ENCODE measurements at regions not wholly inside any gene's neighbourhood (a gene's known extent, or its start where the extent isn't known, plus 50 kb on each side); places are given as distances from the start of the nearest gene placed in this dataset.

- Histone ChIP-seq H3K4me1 (ENCODE audit: control insufficient read depth in 3 of 3, insufficient read depth in 2 of 3, low read depth in 1 of 3, low read length in 2 of 3) (peaks cover 0 to 8% (median 3%) of the 10 kb centered on the region in 3 donors), H3K9me3 (ENCODE audit: control insufficient read depth in 2 of 2, insufficient read depth in 1 of 2, low read depth in 1 of 2, low read length in 1 of 2) (no peaks in the 10 kb centered on the region), H3K27me3 (ENCODE audit: control insufficient read depth in 3 of 3, insufficient read depth in 3 of 3, low read length in 3 of 3) (peaks cover 3 to 30% (median 16%) of the 10 kb centered on the region in 3 donors), H3K36me3 (ENCODE audit: control insufficient read depth in 3 of 3, insufficient read depth in 2 of 3, low read depth in 1 of 3, low read length in 3 of 3) (no peaks in the 10 kb centered on the region), H3K4me3 (ENCODE audit: low read depth in 1 of 3, low read length in 3 of 3) (peak overlapping the region in 1 of 3 donors; percentile 8), H3K27ac (ENCODE audit: low read depth in 1 of 3, low read length in 2 of 3) (no peak overlapping the region)
- 23 to 26% (median 24%) methylated on average over 34 to 41 of the region's 41 CpGs for whole genome bisulfite sequencing, 3 donors
- FAIRE-seq (no peak), DNase-seq (no peak)
These were observed 149.0 kb upstream of the GLI2 start for GRCh38 chr2:120586507-120587278.

GRCh38 chr2:120587279-120587996 lies 148.2 kb upstream of the GLI2 start:
- H3K36me3 ChIP-seq (ENCODE audit: control insufficient read depth in 3 of 3, insufficient read depth in 2 of 3, low read depth in 1 of 3, low read length in 3 of 3) = no peaks in the 10 kb centered on the region
- H3K4me3 ChIP-seq (ENCODE audit: low read depth in 1 of 3, low read length in 3 of 3) = peak overlapping the region in 1 of 3 donors; percentile 8
- DNase-seq = peak in 1 of 2 donors; percentile 55
- FAIRE-seq = no peak
- peaks cover 0 to 8% (median 3%) of the 10 kb centered on the region in 3 donors for H3K4me1 ChIP-seq (ENCODE audit: control insufficient read depth in 3 of 3, insufficient read depth in 2 of 3, low read depth in 1 of 3, low read length in 2 of 3)
- WGBS, 3 donors = 3 to 5% (median 3%) methylated on average over 45 to 68 of the region's 68 CpGs
- no peak overlapping the region for H3K27ac ChIP-seq (ENCODE audit: low read depth in 1 of 3, low read length in 2 of 3)
- peaks cover 3 to 30% (median 18%) of the 10 kb centered on the region in 3 donors for H3K27me3 ChIP-seq (ENCODE audit: control insufficient read depth in 3 of 3, insufficient read depth in 3 of 3, low read length in 3 of 3)
- no peaks in the 10 kb centered on the region for H3K9me3 ChIP-seq (ENCODE audit: control insufficient read depth in 2 of 2, insufficient read depth in 1 of 2, low read depth in 1 of 2, low read length in 1 of 2)

GRCh38 chr2:120587997-120588336 lies 147.7 kb upstream of the GLI2 start:
- Histone ChIP-seq H3K9me3 (ENCODE audit: control insufficient read depth in 2 of 2, insufficient read depth in 1 of 2, low read depth in 1 of 2, low read length in 1 of 2) (no peaks in the 10 kb centered on the region), H3K4me1 (ENCODE audit: control insufficient read depth in 3 of 3, insufficient read depth in 2 of 3, low read depth in 1 of 3, low read length in 2 of 3) (peaks cover 0 to 8% (median 3%) of the 10 kb centered on the region in 3 donors), H3K27me3 (ENCODE audit: control insufficient read depth in 3 of 3, insufficient read depth in 3 of 3, low read length in 3 of 3) (peaks cover 3 to 30% (median 18%) of the 10 kb centered on the region in 3 donors), H3K4me3 (ENCODE audit: low read depth in 1 of 3, low read length in 3 of 3) (no peak overlapping the region), H3K36me3 (ENCODE audit: control insufficient read depth in 3 of 3, insufficient read depth in 2 of 3, low read depth in 1 of 3, low read length in 3 of 3) (no peaks in the 10 kb centered on the region), H3K27ac (ENCODE audit: low read depth in 1 of 3, low read length in 2 of 3) (no peak overlapping the region)
- FAIRE-seq = no peak
- 74 to 84% (median 76%) methylated on average over 6 of the region's 6 CpGs for WGBS, 3 donors
- no peak for DNase-seq

- Histone ChIP-seq H3K27ac (ENCODE audit: low read depth in 1 of 3, low read length in 2 of 3) (no peak overlapping the region), H3K4me1 (ENCODE audit: control insufficient read depth in 3 of 3, insufficient read depth in 2 of 3, low read depth in 1 of 3, low read length in 2 of 3) (peaks cover 0 to 25% (median 3%) of the 10 kb centered on the region in 3 donors), H3K27me3 (ENCODE audit: control insufficient read depth in 3 of 3, insufficient read depth in 3 of 3, low read length in 3 of 3) (peaks cover 3 to 30% (median 18%) of the 10 kb centered on the region in 3 donors), H3K36me3 (ENCODE audit: control insufficient read depth in 3 of 3, insufficient read depth in 2 of 3, low read depth in 1 of 3, low read length in 3 of 3) (no peaks in the 10 kb centered on the region), H3K4me3 (ENCODE audit: low read depth in 1 of 3, low read length in 3 of 3) (no peak overlapping the region), H3K9me3 (ENCODE audit: control insufficient read depth in 2 of 2, insufficient read depth in 1 of 2, low read depth in 1 of 2, low read length in 1 of 2) (no peaks in the 10 kb centered on the region)
- 64 to 78% (median 78%) methylated on average over 8 of the region's 8 CpGs for WGBS, 3 donors
- DNase-seq (peak in 1 of 2 donors; percentile 42), FAIRE-seq (no peak)
These were observed 145.7 kb upstream of the GLI2 start for GRCh38 chr2:120589771-120590608.

- 82 to 95% (median 93%) methylated on average over 1 of the region's 1 CpG for WGBS, 3 donors
- Histone ChIP-seq H3K27me3 (ENCODE audit: control insufficient read depth in 3 of 3, insufficient read depth in 3 of 3, low read length in 3 of 3) (peaks cover 3 to 30% (median 15%) of the 10 kb centered on the region in 3 donors), H3K4me3 (ENCODE audit: low read depth in 1 of 3, low read length in 3 of 3) (no peak overlapping the region), H3K9me3 (ENCODE audit: control insufficient read depth in 2 of 2, insufficient read depth in 1 of 2, low read depth in 1 of 2, low read length in 1 of 2) (no peaks in the 10 kb centered on the region), H3K36me3 (ENCODE audit: control insufficient read depth in 3 of 3, insufficient read depth in 2 of 3, low read depth in 1 of 3, low read length in 3 of 3) (no peaks in the 10 kb centered on the region), H3K27ac (ENCODE audit: low read depth in 1 of 3, low read length in 2 of 3) (no peak overlapping the region), H3K4me1 (ENCODE audit: control insufficient read depth in 3 of 3, insufficient read depth in 2 of 3, low read depth in 1 of 3, low read length in 2 of 3) (peaks cover 0 to 32% (median 3%) of the 10 kb centered on the region in 3 donors)
- DNase-seq (no peak), FAIRE-seq (no peak)
These were observed 144.8 kb upstream of the GLI2 start for GRCh38 chr2:120590841-120591240.

GRCh38 chr2:120591572-120591971 lies 144.1 kb upstream of the GLI2 start:
- WGBS, 3 donors = 80 to 91% (median 88%) methylated on average over 7 of the region's 7 CpGs
- Histone ChIP-seq H3K9me3 (ENCODE audit: control insufficient read depth in 2 of 2, insufficient read depth in 1 of 2, low read depth in 1 of 2, low read length in 1 of 2) (no peaks in the 10 kb centered on the region), H3K27ac (ENCODE audit: low read depth in 1 of 3, low read length in 2 of 3) (no peak overlapping the region), H3K4me1 (ENCODE audit: control insufficient read depth in 3 of 3, insufficient read depth in 2 of 3, low read depth in 1 of 3, low read length in 2 of 3) (peaks cover 0 to 32% (median 3%) of the 10 kb centered on the region in 3 donors), H3K36me3 (ENCODE audit: control insufficient read depth in 3 of 3, insufficient read depth in 2 of 3, low read depth in 1 of 3, low read length in 3 of 3) (no peaks in the 10 kb centered on the region), H3K27me3 (ENCODE audit: control insufficient read depth in 3 of 3, insufficient read depth in 3 of 3, low read length in 3 of 3) (peaks cover 3 to 24% (median 9%) of the 10 kb centered on the region in 3 donors), H3K4me3 (ENCODE audit: low read depth in 1 of 3, low read length in 3 of 3) (no peak overlapping the region)
- FAIRE-seq (no peak), DNase-seq (no peak)

- no peaks in the 10 kb centered on the region for H3K36me3 ChIP-seq (ENCODE audit: control insufficient read depth in 3 of 3, insufficient read depth in 2 of 3, low read depth in 1 of 3, low read length in 3 of 3)
- no peak overlapping the region for H3K27ac ChIP-seq (ENCODE audit: low read depth in 1 of 3, low read length in 2 of 3)
- peaks cover 3 to 19% (median 5%) of the 10 kb centered on the region in 3 donors for H3K27me3 ChIP-seq (ENCODE audit: control insufficient read depth in 3 of 3, insufficient read depth in 3 of 3, low read length in 3 of 3)
- no peaks in the 10 kb centered on the region for H3K9me3 ChIP-seq (ENCODE audit: control insufficient read depth in 2 of 2, insufficient read depth in 1 of 2, low read depth in 1 of 2, low read length in 1 of 2)
- peaks cover 0 to 27% (median 3%) of the 10 kb centered on the region in 3 donors for H3K4me1 ChIP-seq (ENCODE audit: control insufficient read depth in 3 of 3, insufficient read depth in 2 of 3, low read depth in 1 of 3, low read length in 2 of 3)
- FAIRE-seq (no peak), DNase-seq (no peak)
- 72 to 89% (median 85%) methylated on average over 10 of the region's 10 CpGs for WGBS, 3 donors
- no peak overlapping the region for H3K4me3 ChIP-seq (ENCODE audit: low read depth in 1 of 3, low read length in 3 of 3)
These were observed 143.6 kb upstream of the GLI2 start for GRCh38 chr2:120592084-120592483.
